Activated naive CD4-positive, alpha-beta T cell treated with Interleukin-2 at 50 U/mL for 16 hours (primary cell): ENCODE measurements at regions not wholly inside any gene's neighbourhood (a gene's known extent, or its start where the extent isn't known, plus 50 kb on each side); places are given as distances from the start of the nearest gene placed in this dataset.

Experiments
- DNase-seq: peaks from one replicate; pipeline ENCODE4 v3.0.0-alpha.2; 2020

GRCh38 chr4:13248621-13249298 is 235.4 kb downstream of the RAB28 start:
- no peak for DNase-seq

GRCh38 chr4:13246107-13246506 is 238.0 kb downstream of the RAB28 start:
- no peak for DNase-seq

GRCh38 chr4:13244444-13244843 is 239.7 kb downstream of the RAB28 start:
- DNase-seq: no peak

GRCh38 chr4:13243152-13243551 is 241.0 kb downstream of the RAB28 start:
- DNase-seq: no peak

GRCh38 chr4:13240066-13240465 is 244.1 kb downstream of the RAB28 start:
- no peak for DNase-seq

GRCh38 chr4:13238936-13239335 is 245.2 kb downstream of the RAB28 start:
- DNase-seq: no peak

- no peak for DNase-seq
These were observed 247.7 kb downstream of the RAB28 start for GRCh38 chr4:13236485-13236884.

- no peak for DNase-seq
These were observed 250.4 kb downstream of the RAB28 start for GRCh38 chr4:13233755-13234154.

- no peak for DNase-seq
These were observed 264.2 kb downstream of the RAB28 start for GRCh38 chr4:13219971-13220370.

- DNase-seq: no peak
These were observed 265.7 kb downstream of the RAB28 start for GRCh38 chr4:13218326-13218958.

GRCh38 chr4:13215560-13215959 is 268.6 kb downstream of the RAB28 start:
- no peak for DNase-seq

GRCh38 chr4:13212936-13213335 is 271.2 kb downstream of the RAB28 start:
- no peak for DNase-seq

GRCh38 chr4:13209600-13209999 is 274.5 kb downstream of the RAB28 start:
- no peak for DNase-seq

- DNase-seq: no peak
These were observed 275.5 kb downstream of the RAB28 start for GRCh38 chr4:13208558-13209193.

- DNase-seq: no peak
These were observed 276.9 kb downstream of the RAB28 start for GRCh38 chr4:13207226-13207625.

GRCh38 chr4:13203101-13203500 is 281.0 kb downstream of the RAB28 start:
- no peak for DNase-seq

GRCh38 chr4:13202701-13203100 is 281.4 kb downstream of the RAB28 start:
- no peak for DNase-seq

- no peak for DNase-seq
These were observed 282.9 kb downstream of the RAB28 start for GRCh38 chr4:13201241-13201640.

GRCh38 chr4:13196721-13197120 is 287.4 kb downstream of the RAB28 start:
- DNase-seq: no peak

GRCh38 chr4:13193662-13194061 is 290.5 kb downstream of the RAB28 start:
- DNase-seq: no peak

- DNase-seq: no peak
These were observed 293.9 kb downstream of the RAB28 start for GRCh38 chr4:13190093-13190721.

- no peak for DNase-seq
These were observed 299.9 kb downstream of the RAB28 start for GRCh38 chr4:13184199-13184598.

GRCh38 chr4:13182133-13182532 is 302.0 kb downstream of the RAB28 start:
- DNase-seq: no peak

- DNase-seq: no peak
These were observed 302.5 kb downstream of the RAB28 start for GRCh38 chr4:13181681-13182080.
